G401.6 (cell line): ENCODE measurements at regions not wholly inside any gene's neighbourhood (a gene's known extent, or its start where the extent isn't known, plus 50 kb on each side); places are given as distances from the start of the nearest gene placed in this dataset.
"Not testable (repeated sequence)": the region's sequence is repeated elsewhere in the genome, so short reads cannot be mapped to it uniquely, and the experiment has no call there.

Experiments
- FAIRE-seq: peaks from 2 replicates; lab custom pipeline; 2012; peaks lifted over from hg19 to GRCh38; lab: Jason Lieb, UNC

DNA sequence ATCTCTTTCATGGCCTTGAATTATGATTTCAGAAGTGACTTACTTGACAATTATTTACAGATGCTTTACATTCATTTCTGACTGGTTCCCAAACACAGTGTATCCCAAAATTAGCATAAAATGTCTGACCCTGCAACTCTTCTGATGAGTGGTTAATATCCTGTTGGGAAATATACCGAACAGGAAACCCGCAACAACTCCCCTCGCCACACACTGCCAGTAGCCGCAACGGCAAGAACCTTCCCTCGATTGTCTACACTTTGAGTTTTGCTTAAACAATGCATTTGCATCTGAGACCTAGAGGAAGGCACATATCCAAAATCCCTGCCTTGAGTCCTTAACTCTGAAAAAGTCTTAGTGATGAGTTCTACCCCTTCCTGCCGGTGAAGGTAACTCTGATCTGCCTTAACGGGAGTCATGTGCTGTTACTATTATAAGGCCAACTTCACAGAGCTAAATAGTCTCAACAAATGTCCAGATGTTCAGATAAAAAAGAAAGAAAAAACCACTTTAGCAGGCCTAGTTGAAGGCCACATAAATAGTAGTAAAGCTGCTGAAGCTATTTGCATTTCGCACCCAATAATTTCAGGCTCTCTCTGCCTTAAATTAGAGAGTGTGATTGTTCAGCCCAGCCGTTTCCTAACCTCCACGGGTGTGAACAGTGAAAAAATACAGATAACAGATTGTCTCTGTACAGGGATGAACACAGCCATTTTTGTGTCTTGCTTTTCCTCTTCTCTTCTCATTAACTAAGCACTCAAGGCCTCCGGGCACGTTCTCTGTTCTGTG is 321.1 kb downstream of the HS3ST3B1 start:
- FAIRE-seq, result no peak

DNA sequence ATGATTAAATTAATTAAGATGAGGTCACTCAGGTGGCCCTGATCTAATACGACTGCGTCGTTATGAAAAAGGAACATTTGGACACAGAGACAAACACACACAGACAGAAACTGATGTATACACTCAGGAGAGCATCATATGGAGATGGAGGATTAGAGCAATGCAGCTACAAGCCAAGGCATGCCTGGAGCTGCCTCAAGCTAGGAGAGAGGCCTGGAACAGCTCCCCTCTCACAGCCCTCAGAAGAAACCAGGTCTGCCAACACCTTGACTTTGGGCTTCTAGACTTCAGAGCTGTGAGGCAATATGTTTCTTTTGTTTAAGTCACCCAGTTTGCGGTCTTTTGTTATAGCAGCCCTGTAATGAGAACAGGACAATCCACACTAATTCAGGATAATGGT is 318.9 kb downstream of the HS3ST3B1 start:
- no peak for FAIRE-seq

DNA sequence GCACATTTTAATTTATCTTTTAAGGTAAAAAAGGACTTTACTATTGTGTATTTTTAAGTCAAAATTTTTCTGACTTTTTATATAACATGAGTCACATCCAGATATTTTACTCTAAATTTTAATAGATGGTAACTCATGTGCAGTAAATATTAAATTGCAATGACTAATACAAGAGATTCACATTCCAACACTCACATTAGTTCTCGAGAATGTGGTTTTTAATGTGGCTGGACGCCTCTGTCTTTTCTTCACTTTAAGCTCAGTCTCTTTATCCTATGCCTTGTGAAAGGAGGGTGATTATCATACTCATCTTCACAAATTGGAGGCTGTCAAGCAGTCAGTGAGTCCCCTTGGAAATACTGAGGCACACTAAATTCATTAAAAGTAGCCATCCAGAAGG is 315.6 kb downstream of the HS3ST3B1 start:
- no peak for FAIRE-seq

DNA sequence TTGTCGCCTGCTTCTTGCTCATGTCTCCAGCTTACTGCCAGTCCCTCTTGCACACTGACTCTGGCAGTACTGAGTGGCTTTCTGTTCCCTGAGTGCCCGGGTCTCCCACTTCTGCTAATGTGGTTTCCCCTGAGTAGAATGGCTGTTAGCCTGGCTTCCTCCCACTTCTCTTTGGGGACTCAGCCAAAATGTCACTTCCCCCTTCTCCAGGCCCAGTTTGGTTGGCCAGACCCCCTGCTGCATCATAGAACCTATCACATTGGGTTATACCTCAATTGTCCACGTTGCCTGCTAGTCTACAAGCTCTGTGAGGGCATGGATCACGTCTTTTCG is 304.4 kb downstream of the HS3ST3B1 start:
- no peak for FAIRE-seq

DNA sequence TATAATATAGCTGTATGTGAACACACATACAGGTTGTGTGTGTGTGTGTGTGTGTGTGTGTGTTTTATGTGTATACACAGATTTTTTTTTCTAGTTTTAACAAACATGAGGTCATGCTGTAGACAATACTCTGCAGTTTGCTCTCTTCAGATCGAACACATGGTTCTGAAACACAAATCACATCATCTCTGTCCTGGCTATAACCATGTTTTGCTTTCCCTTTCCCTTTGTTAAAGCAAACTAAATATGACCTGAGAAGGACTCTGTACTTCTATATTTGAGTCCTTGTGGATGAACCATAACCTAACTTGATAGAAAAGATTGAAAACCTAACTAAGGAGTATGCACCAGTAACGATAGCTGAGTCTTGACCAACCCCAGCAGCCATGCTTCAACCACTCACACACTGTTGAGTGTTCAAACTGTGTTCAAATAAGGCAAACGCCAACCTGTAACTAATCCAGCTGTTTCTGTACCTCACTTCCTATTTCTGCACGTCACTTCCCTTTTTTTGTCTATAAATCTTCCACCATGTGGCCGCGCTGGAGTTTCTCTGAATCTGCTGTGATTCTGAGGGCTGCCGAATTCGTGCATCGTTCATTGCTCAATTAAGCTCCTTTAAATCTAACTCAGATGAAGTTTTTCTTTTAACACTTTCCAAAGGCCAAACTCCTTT is 303.8 kb downstream of the HS3ST3B1 start:
- FAIRE-seq, result no peak

DNA sequence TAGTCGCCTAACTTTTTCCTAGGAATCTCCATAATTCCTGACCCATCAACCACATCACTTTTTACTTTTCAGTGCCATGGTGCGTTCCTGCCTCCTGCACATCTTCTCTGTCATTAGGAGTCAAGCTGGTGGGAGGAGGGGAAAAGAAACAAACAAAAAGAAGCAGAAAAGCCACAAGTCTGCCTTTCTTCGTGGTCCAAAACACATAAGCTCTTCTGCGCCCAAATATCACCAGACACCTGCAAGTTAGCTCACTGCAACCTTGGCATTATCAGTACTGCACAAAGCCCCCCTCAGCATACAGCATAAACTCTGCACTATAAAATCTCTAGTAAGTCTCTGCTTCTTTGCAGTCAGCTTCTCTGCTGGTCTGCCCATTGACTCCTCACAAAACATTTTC is 295.3 kb downstream of the HS3ST3B1 start:
- FAIRE-seq, result no peak

DNA sequence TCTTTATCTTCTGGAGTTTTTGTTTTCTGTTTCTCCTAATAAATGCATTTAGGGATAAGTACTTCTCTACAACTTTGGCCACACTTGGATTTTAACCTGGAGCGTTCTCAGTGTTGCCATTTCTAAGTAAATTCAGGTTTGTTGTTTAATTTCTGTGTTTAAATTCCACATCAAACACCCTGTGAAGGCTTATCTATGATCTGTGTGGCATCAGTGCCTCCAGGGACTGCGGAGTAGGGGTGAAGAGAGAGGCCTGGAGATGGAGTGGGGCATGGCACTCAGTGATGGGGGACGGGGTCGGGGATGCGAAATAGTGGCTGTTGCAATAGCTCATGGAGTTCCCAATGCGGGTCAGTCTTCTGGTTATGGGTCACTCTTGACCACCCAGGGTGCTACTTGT is 294.8 kb downstream of the HS3ST3B1 start:
- FAIRE-seq, result no peak

DNA sequence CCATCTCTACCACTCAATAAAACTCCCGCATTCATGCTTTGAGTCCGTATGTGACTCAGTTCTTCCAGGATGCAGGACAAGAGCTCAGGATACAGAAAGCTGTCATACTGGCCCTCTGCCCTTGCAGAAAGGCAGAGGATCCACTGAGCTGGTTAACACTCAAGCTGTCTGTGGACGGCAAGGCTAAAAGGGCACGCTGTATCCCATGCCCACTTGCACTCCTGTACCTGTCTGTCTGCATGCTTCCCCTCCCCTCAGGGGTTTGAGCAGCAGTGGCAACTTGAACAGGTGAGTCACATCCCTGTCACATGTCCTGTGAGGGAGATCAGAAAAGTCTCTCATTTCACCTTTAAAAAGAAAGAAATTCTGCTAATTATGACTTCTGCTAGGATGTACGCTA is 293.8 kb downstream of the HS3ST3B1 start:
- no peak for FAIRE-seq

DNA sequence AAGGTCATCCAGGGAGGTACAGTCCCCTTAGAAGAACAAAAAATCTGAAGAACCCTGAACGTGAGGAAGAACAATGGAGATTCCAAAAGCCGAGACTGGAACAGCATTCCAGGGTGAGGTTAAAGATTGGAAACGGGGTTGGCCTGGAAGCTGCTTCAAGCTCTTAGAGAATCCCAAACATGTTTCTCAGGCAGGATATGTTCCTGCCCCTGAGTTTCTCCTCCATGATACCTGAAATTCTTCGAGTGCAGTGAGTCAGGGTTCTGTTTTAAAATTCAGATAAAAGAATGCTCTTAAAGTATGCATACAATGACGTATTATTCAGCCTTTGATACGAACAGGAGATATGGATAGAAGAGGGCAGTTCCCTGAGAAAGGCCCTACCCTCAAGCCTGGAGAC is 293.1 kb downstream of the HS3ST3B1 start:
- no peak for FAIRE-seq

DNA sequence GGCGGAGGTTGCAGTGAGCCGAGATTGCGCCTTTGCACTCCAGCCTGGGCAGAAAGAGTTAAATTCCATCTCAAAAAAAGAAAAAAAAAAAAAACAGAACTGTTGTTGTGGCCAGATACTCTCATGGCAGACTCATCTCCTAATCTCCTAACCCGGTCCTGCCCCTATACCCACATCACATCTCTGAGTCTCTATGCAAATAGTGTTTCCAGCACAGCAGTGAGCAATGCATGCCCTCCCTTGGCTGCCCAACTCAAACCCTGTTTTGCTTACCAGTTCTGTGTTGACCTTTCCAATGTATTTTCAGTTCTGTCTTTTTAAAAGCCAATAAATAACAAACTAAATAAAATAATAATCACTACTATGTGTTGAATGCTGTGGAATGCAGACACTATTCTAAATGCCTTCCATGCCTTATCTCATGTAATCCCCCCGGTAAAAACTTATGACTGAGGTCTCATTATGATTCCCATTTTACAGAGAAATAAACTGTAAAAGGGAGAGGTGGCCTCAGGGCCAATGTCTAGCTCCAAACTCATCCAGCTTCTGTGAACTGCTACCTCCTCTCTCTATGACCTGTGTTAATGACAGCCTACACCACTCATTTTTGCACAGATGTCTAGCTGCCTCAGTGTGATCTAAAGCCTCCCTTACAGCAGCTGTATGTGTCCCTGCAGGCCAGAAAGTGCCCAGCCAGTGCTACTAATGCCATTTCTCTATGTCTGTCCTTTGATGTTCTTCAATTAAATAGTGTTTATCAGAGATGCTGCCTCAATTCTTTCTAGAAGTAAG is 289.8 kb downstream of the HS3ST3B1 start:
- no peak for FAIRE-seq

DNA sequence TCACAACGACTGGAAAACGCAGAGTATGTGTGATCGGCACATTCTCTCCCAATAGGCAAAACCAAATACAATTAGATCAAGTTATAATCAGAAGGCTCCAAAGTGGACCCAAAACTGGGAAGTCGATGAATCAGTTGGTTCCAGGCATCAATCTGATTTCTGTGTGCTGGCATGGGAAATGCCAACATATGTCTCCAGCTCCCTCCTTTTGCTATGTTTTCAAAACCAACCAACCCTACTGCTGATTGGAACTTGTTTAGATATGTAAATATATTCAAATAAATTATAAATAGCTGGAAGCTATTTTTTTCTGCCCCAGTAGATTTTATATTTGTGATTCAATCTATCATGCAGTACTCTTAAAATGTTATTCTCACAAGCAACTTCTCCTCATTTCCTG is 284.2 kb downstream of the HS3ST3B1 start:
- no peak for FAIRE-seq

DNA sequence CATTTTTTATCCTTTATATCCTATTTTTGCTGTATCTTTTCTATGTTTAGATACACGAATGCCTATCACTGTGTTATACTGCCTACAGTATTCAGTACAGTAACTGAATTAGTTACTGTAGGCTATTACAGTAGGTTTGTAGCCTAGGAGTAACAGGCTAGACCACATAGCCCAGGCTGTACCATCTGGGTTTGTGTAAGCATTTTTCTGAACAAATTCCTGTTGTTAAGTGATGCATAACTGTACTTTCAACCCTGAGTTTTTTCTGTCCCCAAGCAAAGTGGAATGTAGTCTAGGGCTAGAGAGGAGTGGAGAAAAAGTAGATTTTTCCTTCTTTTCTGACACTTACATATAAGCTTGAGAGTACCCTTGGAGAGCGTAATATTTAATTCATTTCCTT is 282.1 kb downstream of the HS3ST3B1 start:
- FAIRE-seq, result no peak

DNA sequence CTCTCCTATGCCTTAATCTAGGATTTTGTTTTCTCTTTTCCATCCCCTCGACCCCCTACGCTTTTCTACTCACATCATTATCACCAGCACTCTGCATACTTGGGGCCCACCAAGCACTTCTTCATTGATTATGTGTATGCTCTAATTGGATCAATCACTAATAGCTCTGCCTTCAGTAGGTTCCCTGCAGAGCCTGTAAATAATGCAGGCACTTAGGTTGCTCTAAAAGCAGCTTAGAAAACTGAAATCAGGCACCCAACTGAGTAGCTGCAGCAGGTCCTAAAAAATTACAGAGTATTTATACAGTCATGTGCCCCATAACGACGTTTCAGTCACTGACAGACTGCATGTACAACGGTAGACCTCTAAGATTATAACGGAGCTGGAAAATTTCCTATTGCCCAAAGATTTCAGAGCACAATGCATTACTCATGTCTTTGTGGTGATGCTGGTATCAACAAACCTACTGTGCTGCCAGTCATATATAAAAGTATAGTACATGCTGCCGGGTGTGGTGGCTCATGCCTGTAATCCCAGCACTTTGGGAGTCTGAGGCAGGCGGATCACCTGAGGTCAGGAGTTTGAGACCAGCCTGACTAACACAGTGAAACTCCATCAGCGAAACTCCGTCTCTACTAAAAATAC is 280.4 kb downstream of the HS3ST3B1 start:
- FAIRE-seq, result no peak

DNA sequence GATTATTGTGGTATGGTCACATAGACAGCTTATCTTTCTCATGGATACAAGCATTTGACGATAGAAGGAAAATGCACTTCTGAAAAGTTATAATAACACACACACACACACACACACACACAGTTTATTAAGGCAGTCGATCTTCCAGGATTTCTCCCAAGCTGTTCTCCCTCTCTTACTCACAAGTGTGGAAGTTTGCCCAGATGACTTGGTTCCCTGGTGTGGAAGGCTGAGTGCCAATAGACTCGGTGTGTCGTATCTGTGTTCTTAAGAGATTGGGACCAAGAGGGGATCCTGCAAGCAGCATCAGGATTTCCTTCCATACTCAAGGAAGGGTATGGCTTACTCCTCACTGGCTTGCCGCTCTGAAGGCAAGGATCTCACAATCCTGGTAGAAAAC is 279.6 kb downstream of the HS3ST3B1 start:
- no peak for FAIRE-seq

DNA sequence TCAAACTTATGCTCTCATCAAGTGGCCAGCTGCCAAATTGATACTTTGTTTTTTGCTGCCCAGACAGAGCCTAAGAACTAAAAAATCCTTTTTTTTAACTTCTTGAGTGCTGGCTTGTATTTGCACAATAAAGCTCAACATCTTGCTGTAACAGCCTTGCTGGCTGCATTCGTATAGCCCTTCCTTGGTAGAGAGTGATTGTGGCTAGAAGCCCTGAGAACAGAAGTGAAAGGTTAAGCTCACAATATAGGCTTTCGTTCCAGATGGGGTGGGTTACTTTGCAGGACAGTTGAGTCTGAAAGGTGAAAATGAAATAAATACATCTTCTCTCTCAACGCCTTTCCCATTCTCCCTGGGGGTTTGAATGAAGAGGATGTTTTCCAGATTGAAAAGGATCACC is 278.8 kb downstream of the HS3ST3B1 start:
- no peak for FAIRE-seq

DNA sequence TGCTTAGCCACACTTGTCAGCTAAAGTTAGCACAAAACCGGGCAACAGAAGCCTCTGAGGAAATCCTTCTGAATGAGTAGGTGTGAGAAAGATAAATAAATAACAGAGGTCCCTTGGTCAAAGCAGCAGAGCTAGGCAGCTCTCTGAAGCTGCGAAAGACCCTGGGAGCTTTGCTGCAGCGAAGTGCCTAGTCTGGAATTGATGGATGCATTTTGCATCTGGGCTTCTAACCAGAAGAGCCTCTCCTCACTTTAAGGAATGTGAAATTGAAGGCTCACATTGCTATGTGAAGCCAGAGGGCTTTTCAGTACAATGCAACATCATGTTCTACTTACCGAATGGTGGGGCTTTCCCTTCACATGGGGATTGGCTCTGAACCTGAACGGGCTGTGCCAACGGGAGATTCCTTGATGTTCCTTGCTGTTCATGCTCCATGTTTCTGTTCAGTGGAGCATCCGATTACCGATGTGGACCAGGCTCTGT is 274.6 kb downstream of the HS3ST3B1 start:
- no peak for FAIRE-seq

DNA sequence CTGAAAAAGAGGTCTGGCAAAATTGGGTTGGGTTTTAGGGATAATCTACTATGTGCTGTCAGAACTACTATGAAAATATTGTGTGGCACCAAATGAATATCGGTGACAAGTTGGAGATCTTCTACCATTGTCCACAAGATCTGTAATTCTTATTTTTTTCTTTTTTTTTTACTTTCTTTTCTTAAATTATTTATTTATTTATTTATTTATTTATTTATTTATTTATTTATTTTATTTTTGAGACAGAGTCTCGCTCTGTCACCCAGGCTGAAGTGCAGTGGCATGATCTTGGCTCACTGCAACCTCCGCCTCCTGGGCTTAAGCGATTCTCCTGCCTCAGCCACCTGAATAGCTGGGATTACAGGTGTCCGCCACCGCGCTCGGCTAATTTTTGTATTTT is 259.4 kb downstream of the HS3ST3B1 start:
- not testable (repeated sequence) for FAIRE-seq

DNA sequence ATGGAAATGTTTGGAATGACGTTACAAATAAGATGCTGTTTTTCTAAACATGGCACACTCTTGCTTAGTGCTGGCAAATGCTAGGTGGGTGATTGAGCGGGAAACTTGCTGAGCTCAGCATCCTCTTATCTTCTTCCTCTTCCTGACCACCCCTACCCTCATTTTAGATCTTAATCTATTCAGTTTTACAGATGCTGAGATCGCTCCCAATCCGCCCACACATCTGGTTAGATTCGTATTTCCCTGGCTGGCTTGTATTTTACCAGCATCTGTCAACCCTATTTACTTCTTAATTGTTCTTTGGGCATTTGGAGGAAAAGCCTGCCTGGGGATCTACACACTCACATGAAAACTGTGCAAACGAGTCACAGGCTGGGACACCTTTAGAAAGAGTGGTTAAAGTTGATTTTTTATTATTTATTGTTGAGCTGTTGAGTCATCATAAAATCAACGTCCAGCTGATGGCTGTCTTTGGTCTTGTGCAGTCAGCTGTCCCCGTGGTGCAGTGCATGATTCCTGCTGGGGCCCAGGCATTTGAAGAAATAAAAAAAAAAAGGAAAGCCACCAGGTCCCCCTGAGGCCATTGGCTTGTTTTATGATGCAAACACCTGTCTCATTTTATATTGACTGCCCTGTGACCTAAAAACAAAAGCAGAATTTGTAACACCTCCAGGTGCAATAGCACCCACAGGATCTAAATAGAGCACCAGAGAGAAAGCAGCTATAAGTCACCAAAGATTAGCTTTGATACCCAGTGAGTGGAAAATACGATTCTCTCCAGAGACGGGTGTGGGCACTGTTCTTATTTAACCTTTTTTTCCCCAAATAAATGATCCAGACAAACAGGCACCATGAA is 258.6 kb downstream of the HS3ST3B1 start:
- no peak for FAIRE-seq

DNA sequence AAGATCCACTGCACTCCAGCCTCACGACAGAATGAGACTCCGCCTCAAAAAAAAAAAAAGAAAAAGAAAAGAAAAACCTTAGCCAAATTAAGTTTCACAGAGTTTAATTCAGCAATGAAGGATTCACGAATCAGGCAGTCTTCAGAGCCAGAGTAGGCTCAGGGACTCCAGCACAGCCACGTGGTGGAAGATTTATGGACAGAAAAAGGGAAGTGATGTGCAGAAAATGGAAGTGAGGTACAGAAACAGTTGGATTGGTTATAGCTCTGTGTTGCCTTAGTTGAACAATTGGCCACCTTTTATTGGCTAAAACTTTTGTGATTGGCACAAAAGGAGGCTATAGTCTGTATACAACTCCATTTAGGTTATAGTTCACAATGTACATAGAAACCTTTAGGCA is 256.6 kb downstream of the HS3ST3B1 start:
- FAIRE-seq, result no peak

DNA sequence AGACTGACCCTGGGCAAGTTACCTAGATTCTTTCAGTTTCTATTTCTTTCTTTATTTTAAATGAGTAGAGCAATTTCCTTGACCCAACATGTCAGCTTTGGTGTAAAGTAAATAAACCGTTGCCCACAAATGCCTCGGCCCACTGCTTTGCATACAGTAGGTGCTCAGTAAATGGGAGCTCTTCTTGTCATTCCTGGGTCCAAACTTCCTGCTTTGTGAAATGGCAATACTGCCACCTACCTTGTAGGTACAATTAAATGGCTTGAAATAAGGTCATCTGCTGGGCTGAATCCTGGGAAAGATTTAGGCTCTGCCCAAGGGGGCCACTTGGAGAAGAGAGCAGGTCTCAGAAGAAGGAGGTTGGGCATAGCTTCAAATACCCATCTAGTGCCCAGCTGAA is 253.0 kb downstream of the HS3ST3B1 start:
- FAIRE-seq, result no peak

DNA sequence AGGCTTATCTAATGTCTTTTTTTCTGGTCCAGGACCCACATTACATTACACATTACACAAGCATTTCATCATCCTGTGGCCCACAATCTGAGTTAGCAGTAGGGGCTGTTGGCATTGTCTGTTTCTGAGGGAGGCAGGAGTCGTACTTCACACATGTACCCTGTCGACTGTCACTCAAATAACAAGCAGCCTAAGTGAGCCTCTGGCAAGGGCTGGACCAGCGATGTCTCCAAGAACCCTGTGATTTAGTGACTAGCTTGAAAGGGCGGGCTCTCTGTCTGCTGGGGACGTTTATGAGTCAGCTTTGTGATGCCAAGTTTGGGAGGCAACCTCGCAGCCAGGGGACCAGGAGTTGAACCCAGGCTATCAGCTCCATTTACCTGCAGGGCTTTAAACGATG is 251.4 kb downstream of the HS3ST3B1 start:
- FAIRE-seq, result no peak

DNA sequence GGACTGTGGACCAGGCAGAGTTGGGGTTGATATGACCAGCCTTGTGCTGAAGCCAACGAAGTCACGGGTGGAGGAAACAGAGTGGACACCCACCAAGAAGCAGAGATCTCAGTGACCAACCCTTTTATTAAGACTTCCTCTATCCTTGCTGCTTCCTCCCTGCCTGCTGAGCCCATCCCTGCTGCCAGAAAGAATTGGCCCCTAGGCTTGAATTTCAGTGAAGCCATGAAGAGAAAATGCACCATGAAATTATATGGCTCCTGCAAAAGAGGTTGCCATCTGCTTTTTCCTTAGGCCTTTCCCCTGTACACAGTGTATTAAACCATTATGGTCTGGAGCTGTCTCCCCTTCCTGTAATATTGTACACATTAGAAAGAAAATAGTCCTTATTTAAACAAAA is 246.7 kb downstream of the HS3ST3B1 start:
- no peak for FAIRE-seq
